T-helper 17 cell (primary cell): ENCODE measurements at regions not wholly inside any gene's neighbourhood (a gene's known extent, or its start where the extent isn't known, plus 50 kb on each side); places are given as distances from the start of the nearest gene placed in this dataset.

Experiments used
- ATAC-seq: fragments of 150-1000 bp; cut with Tn5 transposase; 2 replicates; pipeline ENCODE4 v1.10.0; 2021; ENCODE audit warnings: mild to moderate bottlenecking, moderate library complexity
- DNase-seq, 3 donors: peaks; one replicate each; pipeline versions ENCODE4 v3.0.0 to v3.0.0-alpha.2; 2020 to 2021
- H3K9me3 ChIP-seq: one replicate; pipeline ENCODE4 v1.7.0; 2013; ENCODE audit warnings: low read length, mild to moderate bottlenecking; ENCODE audit not compliant: control insufficient read depth, poor library complexity, severe bottlenecking
- H3K27ac Mint-ChIP-seq: one replicate; pipeline ENCODE4 v1.8.0; 2022; ENCODE audit warnings: mild to moderate bottlenecking, moderate library complexity, mixed read lengths
- H3K27me3 Mint-ChIP-seq: one replicate; pipeline ENCODE4 v1.8.0; 2022; ENCODE audit warnings: mixed read lengths
- H3K36me3 Mint-ChIP-seq: one replicate; pipeline ENCODE4 v1.8.0; 2022; ENCODE audit warnings: low read depth, mixed read lengths
- H3K4me1 Mint-ChIP-seq: one replicate; pipeline ENCODE4 v1.8.0; 2022; ENCODE audit warnings: mild to moderate bottlenecking, mixed read lengths
- H3K4me3 Mint-ChIP-seq: one replicate; pipeline ENCODE4 v1.8.0; 2022; ENCODE audit warnings: mild to moderate bottlenecking, moderate library complexity, mixed read lengths

DNA sequence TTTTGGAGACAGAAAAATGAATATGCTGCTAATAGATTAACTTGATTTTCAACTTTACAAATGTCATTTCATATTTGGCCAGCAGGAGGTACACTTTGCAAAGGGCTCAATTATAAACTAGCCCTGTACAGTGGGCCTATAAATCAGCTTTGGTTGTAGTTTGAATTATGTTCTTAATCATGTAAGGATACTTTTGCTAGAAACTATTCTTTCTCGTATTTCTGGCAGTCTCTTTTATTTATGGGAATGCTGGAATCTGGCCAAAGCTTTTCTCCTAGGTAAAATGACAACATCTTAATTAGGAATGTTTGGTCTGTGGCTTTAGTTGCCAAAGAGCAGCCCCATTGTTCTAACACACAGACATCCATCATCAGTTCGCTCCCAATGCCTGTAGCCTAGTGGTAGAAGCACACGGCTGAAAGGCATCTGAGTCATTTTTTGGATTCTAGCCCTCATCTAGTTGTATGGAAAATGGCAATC is 1322.3 kb upstream of the SEL1L start:
- Mint-ChIP-seq H3K27me3 (no peaks in the 10 kb centered on the region), H3K36me3 (no peaks in the 10 kb centered on the region), H3K27ac (no peak overlapping the region), H3K4me1 (no peaks in the 10 kb centered on the region), H3K4me3 (no peak overlapping the region)
- peaks cover 3% of the 10 kb centered on the region for H3K9me3 ChIP-seq
- DNase-seq (no peak), ATAC-seq (no peak)

DNA sequence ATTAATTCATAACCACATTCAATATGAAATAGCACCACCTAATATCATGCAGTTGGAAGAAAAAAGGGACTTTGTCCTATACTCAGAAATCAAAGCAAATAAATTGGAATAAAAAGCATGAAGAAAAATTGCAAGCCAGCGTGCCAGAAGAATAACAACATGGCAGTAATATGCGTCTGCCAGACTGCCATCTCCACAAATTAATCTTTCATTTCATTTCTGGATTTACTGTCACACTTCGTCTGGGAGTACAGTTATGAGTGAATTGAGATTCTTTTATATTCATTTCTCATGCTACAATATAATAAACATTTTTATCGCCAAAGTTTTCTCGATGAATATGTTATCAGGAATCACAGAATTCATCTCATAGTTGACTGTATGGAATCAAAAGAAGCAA is 1327.7 kb upstream of the SEL1L start:
- no peaks in the 10 kb centered on the region for H3K4me1 Mint-ChIP-seq
- no peak overlapping the region for H3K4me3 Mint-ChIP-seq
- H3K27me3 Mint-ChIP-seq: no peaks in the 10 kb centered on the region
- ATAC-seq (no peak), DNase-seq (no peak)
- H3K36me3 Mint-ChIP-seq: no peaks in the 10 kb centered on the region
- peaks cover 3% of the 10 kb centered on the region for H3K9me3 ChIP-seq
- no peak overlapping the region for H3K27ac Mint-ChIP-seq

GRCh38 chr14:82872494-82872893 is 1338.8 kb upstream of the SEL1L start:
- no peaks in the 10 kb centered on the region for H3K27me3 Mint-ChIP-seq
- H3K36me3 Mint-ChIP-seq: no peaks in the 10 kb centered on the region
- no peak for DNase-seq
- H3K9me3 ChIP-seq: no peaks in the 10 kb centered on the region
- H3K27ac Mint-ChIP-seq: no peak overlapping the region
- no peak overlapping the region for H3K4me3 Mint-ChIP-seq
- H3K4me1 Mint-ChIP-seq: no peaks in the 10 kb centered on the region
- no peak for ATAC-seq

DNA sequence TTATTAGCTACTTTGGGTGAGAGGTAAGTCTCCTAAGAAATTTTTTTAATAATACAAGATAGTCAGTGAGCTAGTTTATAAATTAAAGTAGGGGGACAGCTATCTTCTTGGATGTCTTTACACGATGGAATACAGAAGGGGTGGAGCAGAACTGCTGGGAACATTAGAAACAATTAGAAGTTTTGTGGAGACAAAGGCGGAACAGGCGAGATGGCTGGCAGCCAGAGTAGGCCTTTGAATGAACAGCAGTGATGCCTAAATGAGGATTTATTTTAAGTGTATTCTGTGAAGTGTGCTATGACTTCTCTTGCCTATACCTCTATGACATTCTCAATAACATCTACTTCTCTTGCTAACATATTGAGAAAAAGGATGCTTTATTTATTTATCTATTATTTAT is 1345.3 kb upstream of the SEL1L start:
- no peaks in the 10 kb centered on the region for H3K9me3 ChIP-seq
- no peaks in the 10 kb centered on the region for H3K4me1 Mint-ChIP-seq
- no peak overlapping the region for H3K27ac Mint-ChIP-seq
- DNase-seq: no peak
- no peaks in the 10 kb centered on the region for H3K27me3 Mint-ChIP-seq
- H3K4me3 Mint-ChIP-seq: no peak overlapping the region
- H3K36me3 Mint-ChIP-seq: no peaks in the 10 kb centered on the region
- no peak for ATAC-seq

- H3K9me3 ChIP-seq: no peaks in the 10 kb centered on the region
- Mint-ChIP-seq H3K27ac (no peak overlapping the region), H3K4me3 (no peak overlapping the region), H3K27me3 (no peaks in the 10 kb centered on the region), H3K36me3 (no peaks in the 10 kb centered on the region), H3K4me1 (no peaks in the 10 kb centered on the region)
- DNase-seq: no peak
- ATAC-seq: no peak
Measured at GRCh38 chr14:82879949-82880535, 1346.4 kb upstream of the SEL1L start.

- no peaks in the 10 kb centered on the region for H3K9me3 ChIP-seq
- H3K27ac Mint-ChIP-seq: no peak overlapping the region
- no peak for ATAC-seq
- no peaks in the 10 kb centered on the region for H3K36me3 Mint-ChIP-seq
- H3K27me3 Mint-ChIP-seq: no peaks in the 10 kb centered on the region
- DNase-seq: no peak
- H3K4me1 Mint-ChIP-seq: no peaks in the 10 kb centered on the region
- no peak overlapping the region for H3K4me3 Mint-ChIP-seq
Measured at GRCh38 chr14:82886670-82887069, 1353.0 kb upstream of the SEL1L start.

DNA sequence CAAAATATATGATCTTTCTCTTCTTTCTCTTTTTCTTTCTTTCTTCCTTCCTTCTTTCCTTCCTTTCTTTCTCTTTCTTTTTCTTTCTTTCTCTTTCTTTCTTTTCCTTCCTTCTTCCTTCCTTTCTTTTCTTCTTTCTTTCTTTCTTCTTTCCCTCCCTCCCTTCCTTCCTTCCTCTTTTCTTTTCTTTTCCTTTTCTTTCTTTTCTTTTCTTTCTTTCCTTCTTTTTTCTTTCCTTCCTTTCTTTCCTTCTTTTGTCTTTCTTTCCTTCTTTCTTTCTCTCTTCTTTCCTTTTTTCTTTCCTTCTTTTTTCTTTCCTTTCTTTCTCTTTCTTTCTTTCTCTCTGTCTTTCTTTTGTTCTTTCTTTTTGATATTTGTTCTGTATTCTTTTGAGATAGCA is 1356.0 kb upstream of the SEL1L start:
- Mint-ChIP-seq H3K27me3 (no peaks in the 10 kb centered on the region), H3K36me3 (no peaks in the 10 kb centered on the region), H3K4me1 (no peaks in the 10 kb centered on the region), H3K27ac (no peak overlapping the region), H3K4me3 (no peak overlapping the region)
- ATAC-seq: no peak
- no peaks in the 10 kb centered on the region for H3K9me3 ChIP-seq
- no peak for DNase-seq

DNA sequence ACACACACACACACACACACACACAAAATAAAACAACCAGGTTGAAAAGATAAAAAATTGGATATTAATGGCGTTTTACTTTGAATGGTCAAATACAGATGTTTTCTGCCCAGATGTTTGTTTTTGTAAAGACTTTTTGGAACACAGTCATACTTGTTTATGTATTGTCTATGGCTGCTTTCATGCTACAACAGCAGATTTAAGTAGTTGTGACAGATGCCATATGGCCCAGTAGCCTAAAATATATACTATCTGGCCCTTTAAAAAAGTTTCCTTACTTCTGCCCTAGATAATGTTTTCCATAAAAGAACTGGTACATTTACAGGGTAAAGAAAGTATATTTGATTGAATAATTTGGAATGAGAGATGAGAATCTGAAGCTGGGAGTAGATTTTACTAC is 1362.8 kb upstream of the SEL1L start:
- H3K36me3 Mint-ChIP-seq: no peaks in the 10 kb centered on the region
- no peak for DNase-seq
- H3K4me3 Mint-ChIP-seq: no peak overlapping the region
- ATAC-seq: no peak
- no peaks in the 10 kb centered on the region for H3K9me3 ChIP-seq
- no peaks in the 10 kb centered on the region for H3K27me3 Mint-ChIP-seq
- H3K27ac Mint-ChIP-seq: no peak overlapping the region
- H3K4me1 Mint-ChIP-seq: no peaks in the 10 kb centered on the region

DNA sequence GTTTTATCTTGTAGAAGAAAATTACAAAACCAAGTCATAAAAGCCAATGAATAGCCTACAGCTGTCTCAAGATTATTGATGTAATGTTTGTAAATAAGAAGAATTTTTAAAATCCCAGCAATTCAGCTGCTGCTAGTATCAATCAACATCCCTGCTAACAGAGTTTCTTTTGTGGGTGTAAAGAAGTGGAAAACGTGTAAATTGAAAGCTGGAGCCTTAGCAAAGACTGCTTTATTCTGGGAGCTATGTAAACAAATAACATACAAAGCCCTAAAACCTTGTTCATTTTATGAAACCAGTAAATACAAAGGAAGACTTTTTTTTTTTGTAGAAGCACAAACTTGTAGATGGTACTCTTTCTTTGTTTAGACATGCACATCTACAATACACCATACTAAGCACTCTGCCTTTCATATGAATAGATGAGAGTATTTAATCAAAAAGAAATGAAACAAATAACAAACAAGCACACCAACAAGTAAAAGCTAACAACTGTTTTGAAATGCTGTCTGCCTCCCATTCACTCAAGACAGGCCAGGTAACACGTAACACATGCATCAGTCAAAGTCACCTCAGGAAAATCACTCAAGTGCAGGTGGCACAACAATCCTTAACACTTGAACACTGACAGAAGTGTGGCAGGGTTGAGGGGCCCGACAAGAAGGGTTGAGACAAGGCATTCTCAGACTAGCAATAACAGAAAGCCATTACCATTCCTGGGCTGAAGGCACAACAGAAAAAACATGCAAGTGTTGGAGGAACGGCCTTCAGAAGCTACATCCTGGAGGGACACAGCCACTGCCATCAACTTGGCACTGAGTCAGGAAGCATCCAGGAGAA is 1364.0 kb upstream of the SEL1L start:
- ATAC-seq: no peak
- no peaks in the 10 kb centered on the region for H3K27me3 Mint-ChIP-seq

DNA sequence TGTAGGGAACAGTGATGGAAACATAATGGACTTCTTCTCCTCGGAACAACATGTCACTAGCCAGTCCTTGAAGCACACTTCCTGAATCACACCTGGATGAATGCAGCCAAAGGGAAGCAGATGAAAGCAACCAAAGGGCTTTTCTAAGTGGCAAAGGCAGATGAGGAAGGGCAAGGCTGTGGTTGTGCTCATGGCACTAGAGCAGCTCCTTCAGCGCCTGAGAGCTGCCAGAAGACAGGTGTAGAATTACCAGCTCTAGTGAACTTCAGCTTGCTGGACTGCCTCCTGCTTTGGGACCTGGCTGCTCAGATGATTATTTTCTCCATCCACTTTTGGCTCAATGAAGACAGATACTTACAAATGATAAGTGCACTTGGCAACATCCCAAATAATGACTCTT is 1372.1 kb upstream of the SEL1L start:
- Mint-ChIP-seq H3K4me1 (no peaks in the 10 kb centered on the region), H3K27me3 (no peaks in the 10 kb centered on the region), H3K4me3 (no peak overlapping the region), H3K27ac (no peak overlapping the region), H3K36me3 (no peaks in the 10 kb centered on the region)
- no peak for DNase-seq
- H3K9me3 ChIP-seq: no peaks in the 10 kb centered on the region
- no peak for ATAC-seq

More for the DNA sequence above, 1364.0 kb upstream of the SEL1L start:
- Mint-ChIP-seq H3K4me3 (no peak overlapping the region), H3K36me3 (no peaks in the 10 kb centered on the region), H3K27ac (no peak overlapping the region), H3K4me1 (no peaks in the 10 kb centered on the region)
- DNase-seq: no peak
- H3K9me3 ChIP-seq: no peaks in the 10 kb centered on the region

GRCh38 chr14:82911930-82912329 is 1378.3 kb upstream of the SEL1L start:
- Mint-ChIP-seq H3K4me3 (no peak overlapping the region), H3K27ac (no peak overlapping the region), H3K36me3 (no peaks in the 10 kb centered on the region), H3K4me1 (no peaks in the 10 kb centered on the region), H3K27me3 (no peaks in the 10 kb centered on the region)
- no peaks in the 10 kb centered on the region for H3K9me3 ChIP-seq
- DNase-seq: no peak
- ATAC-seq: no peak

GRCh38 chr14:82913396-82913795 is 1379.7 kb upstream of the SEL1L start:
- no peak overlapping the region for H3K27ac Mint-ChIP-seq
- no peaks in the 10 kb centered on the region for H3K36me3 Mint-ChIP-seq
- no peaks in the 10 kb centered on the region for H3K4me1 Mint-ChIP-seq
- H3K27me3 Mint-ChIP-seq: no peaks in the 10 kb centered on the region
- H3K9me3 ChIP-seq: no peaks in the 10 kb centered on the region
- H3K4me3 Mint-ChIP-seq: no peak overlapping the region
- DNase-seq (no peak), ATAC-seq (no peak)

DNA sequence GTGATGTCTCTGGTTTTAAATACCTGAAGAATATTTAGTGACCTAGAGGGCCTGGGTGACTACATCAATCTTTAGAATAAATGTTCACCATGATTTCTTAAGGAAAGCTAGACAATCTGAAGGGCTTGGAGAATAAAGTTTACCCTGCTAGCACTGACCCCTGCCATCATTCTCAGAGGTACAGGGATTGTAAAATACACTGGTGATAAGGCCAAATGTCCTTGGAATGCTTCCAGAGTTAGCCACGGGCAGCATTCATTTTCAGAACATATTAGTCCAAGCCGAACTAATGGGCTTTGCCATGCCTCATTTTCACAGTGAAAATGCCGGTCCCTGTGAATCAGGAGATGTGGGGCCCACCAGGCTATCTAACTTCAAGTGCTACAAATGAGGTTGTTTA is 1381.7 kb upstream of the SEL1L start:
- no peaks in the 10 kb centered on the region for H3K4me1 Mint-ChIP-seq
- ATAC-seq (no peak), DNase-seq (no peak)
- no peaks in the 10 kb centered on the region for H3K27me3 Mint-ChIP-seq
- H3K27ac Mint-ChIP-seq: no peak overlapping the region
- H3K4me3 Mint-ChIP-seq: no peak overlapping the region
- no peaks in the 10 kb centered on the region for H3K9me3 ChIP-seq
- H3K36me3 Mint-ChIP-seq: no peaks in the 10 kb centered on the region

- no peaks in the 10 kb centered on the region for H3K27me3 Mint-ChIP-seq
- no peaks in the 10 kb centered on the region for H3K4me1 Mint-ChIP-seq
- no peak overlapping the region for H3K27ac Mint-ChIP-seq
- no peak overlapping the region for H3K4me3 Mint-ChIP-seq
- H3K9me3 ChIP-seq: no peaks in the 10 kb centered on the region
- DNase-seq (no peak), ATAC-seq (no peak)
- no peaks in the 10 kb centered on the region for H3K36me3 Mint-ChIP-seq
Measured at GRCh38 chr14:82935691-82936090, 1402.0 kb upstream of the SEL1L start.
